Ishikawa (cell line): ENCODE measurements at regions not wholly inside any gene's neighbourhood (a gene's known extent, or its start where the extent isn't known, plus 50 kb on each side); places are given as distances from the start of the nearest gene placed in this dataset.

ENCODE experiments used
- CREB1 ChIP-seq: IDR thresholded peaks from 2 replicates; pipeline ENCODE4 v1.6.1; 2012; ENCODE audit warnings: low read depth
- EP300 ChIP-seq: IDR thresholded peaks from 2 replicates; pipeline ENCODE4 v1.6.1; 2012; ENCODE audit warnings: borderline replicate concordance
- FOXM1 ChIP-seq: IDR thresholded peaks from 2 replicates; pipeline ENCODE4 v1.6.1; 2012; ENCODE audit warnings: low read depth, borderline replicate concordance
- YY1 ChIP-seq: IDR thresholded peaks from 2 replicates; pipeline ENCODE4 v1.6.1; 2012; ENCODE audit warnings: low read depth
- TF ChIP-seq, protein P1 (sequence below): IDR thresholded peaks from 2 replicates; pipeline ENCODE4 v1.6.1; 2012
- TF ChIP-seq, protein P2 (sequence below): IDR thresholded peaks from 2 replicates; pipeline ENCODE4 v1.6.1; 2012; ENCODE audit warnings: low read depth, mild to moderate bottlenecking

DNA sequence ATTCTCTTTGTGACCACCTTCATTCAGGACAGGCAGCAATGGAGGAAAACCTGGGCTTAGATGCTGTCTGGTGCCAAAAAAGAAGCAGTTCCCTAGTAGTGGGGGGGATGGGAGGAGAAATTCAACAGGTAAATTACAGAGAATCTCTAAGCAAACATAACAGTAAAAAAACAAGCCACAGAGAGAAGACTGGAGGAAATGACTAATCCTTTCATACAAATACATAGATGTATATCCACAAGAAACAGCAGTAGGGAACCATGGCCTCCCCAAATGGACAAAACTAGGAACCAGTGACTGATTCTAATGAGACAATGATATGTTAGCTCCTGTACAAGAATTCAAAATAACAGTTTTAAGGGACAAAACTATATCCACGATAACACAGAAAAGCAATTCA, 513.0 kb downstream of the NAV3 start:
- TF ChIP-seq, protein P1, sequence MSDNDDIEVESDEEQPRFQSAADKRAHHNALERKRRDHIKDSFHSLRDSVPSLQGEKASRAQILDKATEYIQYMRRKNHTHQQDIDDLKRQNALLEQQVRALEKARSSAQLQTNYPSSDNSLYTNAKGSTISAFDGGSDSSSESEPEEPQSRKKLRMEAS = no peak
- no peak for TF ChIP-seq YY1
- TF ChIP-seq EP300 = no peak
- no peak for TF ChIP-seq FOXM1
- TF ChIP-seq CREB1 = no peak
- TF ChIP-seq, protein P2, sequence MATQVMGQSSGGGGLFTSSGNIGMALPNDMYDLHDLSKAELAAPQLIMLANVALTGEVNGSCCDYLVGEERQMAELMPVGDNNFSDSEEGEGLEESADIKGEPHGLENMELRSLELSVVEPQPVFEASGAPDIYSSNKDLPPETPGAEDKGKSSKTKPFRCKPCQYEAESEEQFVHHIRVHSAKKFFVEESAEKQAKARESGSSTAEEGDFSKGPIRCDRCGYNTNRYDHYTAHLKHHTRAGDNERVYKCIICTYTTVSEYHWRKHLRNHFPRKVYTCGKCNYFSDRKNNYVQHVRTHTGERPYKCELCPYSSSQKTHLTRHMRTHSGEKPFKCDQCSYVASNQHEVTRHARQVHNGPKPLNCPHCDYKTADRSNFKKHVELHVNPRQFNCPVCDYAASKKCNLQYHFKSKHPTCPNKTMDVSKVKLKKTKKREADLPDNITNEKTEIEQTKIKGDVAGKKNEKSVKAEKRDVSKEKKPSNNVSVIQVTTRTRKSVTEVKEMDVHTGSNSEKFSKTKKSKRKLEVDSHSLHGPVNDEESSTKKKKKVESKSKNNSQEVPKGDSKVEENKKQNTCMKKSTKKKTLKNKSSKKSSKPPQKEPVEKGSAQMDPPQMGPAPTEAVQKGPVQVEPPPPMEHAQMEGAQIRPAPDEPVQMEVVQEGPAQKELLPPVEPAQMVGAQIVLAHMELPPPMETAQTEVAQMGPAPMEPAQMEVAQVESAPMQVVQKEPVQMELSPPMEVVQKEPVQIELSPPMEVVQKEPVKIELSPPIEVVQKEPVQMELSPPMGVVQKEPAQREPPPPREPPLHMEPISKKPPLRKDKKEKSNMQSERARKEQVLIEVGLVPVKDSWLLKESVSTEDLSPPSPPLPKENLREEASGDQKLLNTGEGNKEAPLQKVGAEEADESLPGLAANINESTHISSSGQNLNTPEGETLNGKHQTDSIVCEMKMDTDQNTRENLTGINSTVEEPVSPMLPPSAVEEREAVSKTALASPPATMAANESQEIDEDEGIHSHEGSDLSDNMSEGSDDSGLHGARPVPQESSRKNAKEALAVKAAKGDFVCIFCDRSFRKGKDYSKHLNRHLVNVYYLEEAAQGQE = no peak
